SK-N-SH treated with all-trans-retinoic acid at 6 μM for 48 hours (cell line): ENCODE measurements at regions not wholly inside any gene's neighbourhood (a gene's known extent, or its start where the extent isn't known, plus 50 kb on each side); places are given as distances from the start of the nearest gene placed in this dataset.

Experiments
- ATAC-seq: fragments of 200-7000 bp; cut with Tn5 transposase; 3 replicates; pipeline ENCODE4 v1.9.1; 2020; ENCODE audit warnings: mild to moderate bottlenecking, moderate library complexity
- ARNTL ChIP-seq: fragments of 450-650 bp; formaldehyde crosslinking; IDR thresholded peaks from 2 replicates; pipeline ENCODE4 v1.5.0; 2020; ENCODE audit warnings: low read depth, mild to moderate bottlenecking, moderate library complexity, borderline replicate concordance
- BACH2 ChIP-seq: fragments of 250-450 bp; sonication (Bioruptor Pico); IDR thresholded peaks from 2 replicates; pipeline ENCODE4 v1.9.0; 2021; ENCODE audit warnings: mild to moderate bottlenecking, borderline replicate concordance
- CSDC2 ChIP-seq: fragments of 250-450 bp; sonication (Bioruptor Pico); IDR thresholded peaks from 2 replicates; pipeline ENCODE4 v1.5.0; 2020; ENCODE audit warnings: mild to moderate bottlenecking, moderate library complexity
- CSRNP3 ChIP-seq: fragments of 250-450 bp; sonication (Bioruptor Pico); IDR thresholded peaks from 2 replicates; pipeline ENCODE4 v1.5.1; 2021; ENCODE audit warnings: mild to moderate bottlenecking, moderate library complexity
- ESRRG ChIP-seq: fragments of 250-450 bp; sonication (Bioruptor Pico); IDR thresholded peaks from 2 replicates; pipeline ENCODE4 v1.6.1; 2021; ENCODE audit warnings: mild to moderate bottlenecking
- GLIS3 ChIP-seq: fragments of 250-450 bp; sonication (Bioruptor Pico); IDR thresholded peaks from 2 replicates; pipeline ENCODE4 v1.5.0; 2020; ENCODE audit warnings: mild to moderate bottlenecking, moderate library complexity
- ISL1 ChIP-seq: fragments of 250-450 bp; sonication (Bioruptor Pico); IDR thresholded peaks from 2 replicates; pipeline ENCODE4 v2.1.2; 2022; ENCODE audit warnings: mild to moderate bottlenecking, moderate library complexity
- OSR1 ChIP-seq: fragments of 250-450 bp; sonication (Bioruptor Pico); IDR thresholded peaks from 2 replicates; pipeline ENCODE4 v1.8.0; 2022; ENCODE audit warnings: moderate library complexity, mild to moderate bottlenecking, inconsistent platforms
- PATZ1 ChIP-seq: fragments of 250-450 bp; sonication (Bioruptor Pico); IDR thresholded peaks from 2 replicates; pipeline ENCODE4 v1.8.0; 2020; ENCODE audit warnings: mild to moderate bottlenecking, moderate library complexity, borderline replicate concordance
- POU6F1 ChIP-seq: fragments of 250-450 bp; sonication (Bioruptor Pico); IDR thresholded peaks from 2 replicates; pipeline ENCODE4 v1.8.0; 2021; ENCODE audit warnings: low read depth, mild to moderate bottlenecking, moderate library complexity, borderline replicate concordance
- PPARA ChIP-seq: fragments of 250-450 bp; sonication (Bioruptor Pico); IDR thresholded peaks from 2 replicates; pipeline ENCODE4 v1.5.0; 2020; ENCODE audit warnings: mild to moderate bottlenecking, borderline replicate concordance
- RARB ChIP-seq: fragments of 250-450 bp; sonication (Bioruptor Pico); IDR thresholded peaks from 2 replicates; pipeline ENCODE4 v1.8.0; 2021; ENCODE audit warnings: mild to moderate bottlenecking, moderate library complexity
- SNAI2 ChIP-seq: fragments of 250-450 bp; sonication (Bioruptor Pico); IDR thresholded peaks from 2 replicates; pipeline ENCODE4 v1.5.0; 2020; ENCODE audit warnings: mild to moderate bottlenecking, moderate library complexity
- TCF4 ChIP-seq: fragments of 250-450 bp; sonication (Bioruptor Pico); IDR thresholded peaks from 2 replicates; pipeline ENCODE4 v1.8.0; 2021; ENCODE audit warnings: mild to moderate bottlenecking, moderate library complexity, borderline replicate concordance
- TOX ChIP-seq: fragments of 250-450 bp; sonication (Bioruptor Pico); IDR thresholded peaks from 2 replicates; pipeline ENCODE4 v1.8.0; 2021; ENCODE audit warnings: mild to moderate bottlenecking, moderate library complexity, borderline replicate concordance
- TSHZ2 ChIP-seq: fragments of 250-450 bp; sonication (Bioruptor Pico); IDR thresholded peaks from 2 replicates; pipeline ENCODE4 v1.5.0; 2020; ENCODE audit warnings: mild to moderate bottlenecking, moderate library complexity
- ZC3H10 ChIP-seq: fragments of 250-450 bp; sonication (Bioruptor Pico); IDR thresholded peaks from 2 replicates; pipeline ENCODE4 v1.5.1; 2021; ENCODE audit warnings: mild to moderate bottlenecking, moderate library complexity
- ZFP3 ChIP-seq: fragments of 250-450 bp; sonication (Bioruptor Pico); IDR thresholded peaks from 2 replicates; pipeline ENCODE4 v1.5.0; 2020; ENCODE audit warnings: mild to moderate bottlenecking, moderate library complexity
- ZFP30 ChIP-seq: fragments of 450-650 bp; formaldehyde crosslinking; IDR thresholded peaks from 2 replicates; pipeline ENCODE4 v1.5.0; 2022; ENCODE audit warnings: mild to moderate bottlenecking, moderate library complexity
- ZNF565 ChIP-seq: fragments of 450-650 bp; formaldehyde crosslinking; conservative IDR thresholded peaks from 2 replicates; pipeline ENCODE4 v1.5.0; 2020; ENCODE audit warnings: low read depth, mild to moderate bottlenecking, moderate library complexity
- ZNF70 ChIP-seq: fragments of 450-650 bp; formaldehyde crosslinking; IDR thresholded peaks from 2 replicates; pipeline ENCODE4 v1.5.0; 2020; ENCODE audit warnings: mild to moderate bottlenecking, moderate library complexity
- ZNF8 ChIP-seq: fragments of 450-650 bp; formaldehyde crosslinking; IDR thresholded peaks from 2 replicates; pipeline ENCODE4 v1.5.0; 2020; ENCODE audit warnings: mild to moderate bottlenecking, moderate library complexity
- TF ChIP-seq, protein P1 (sequence below): fragments of 250-450 bp; sonication (Bioruptor Pico); IDR thresholded peaks from 2 replicates; pipeline ENCODE4 v1.5.1; 2020; ENCODE audit warnings: low read depth, mild to moderate bottlenecking, moderate library complexity

GRCh38 chr15:81752974-81753373 is 292.8 kb downstream of the MEX3B start:
- ATAC-seq: peak; percentile 67; the same call in 2 of the 3 replicates
- no peak for TF ChIP-seq TOX (CRISPR knock-in tag)
- peak; percentile 92 for TF ChIP-seq ZNF70 (CRISPR knock-in tag)
- TF ChIP-seq ESRRG: no peak
- no peak for TF ChIP-seq ZFP3
- TF ChIP-seq PPARA (CRISPR knock-in tag): no peak
- TF ChIP-seq, protein P1, sequence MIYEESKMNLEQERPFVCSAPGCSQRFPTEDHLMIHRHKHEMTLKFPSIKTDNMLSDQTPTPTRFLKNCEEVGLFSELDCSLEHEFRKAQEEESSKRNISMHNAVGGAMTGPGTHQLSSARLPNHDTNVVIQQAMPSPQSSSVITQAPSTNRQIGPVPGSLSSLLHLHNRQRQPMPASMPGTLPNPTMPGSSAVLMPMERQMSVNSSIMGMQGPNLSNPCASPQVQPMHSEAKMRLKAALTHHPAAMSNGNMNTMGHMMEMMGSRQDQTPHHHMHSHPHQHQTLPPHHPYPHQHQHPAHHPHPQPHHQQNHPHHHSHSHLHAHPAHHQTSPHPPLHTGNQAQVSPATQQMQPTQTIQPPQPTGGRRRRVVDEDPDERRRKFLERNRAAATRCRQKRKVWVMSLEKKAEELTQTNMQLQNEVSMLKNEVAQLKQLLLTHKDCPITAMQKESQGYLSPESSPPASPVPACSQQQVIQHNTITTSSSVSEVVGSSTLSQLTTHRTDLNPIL (CRISPR knock-in tag): no peak
- no peak for TF ChIP-seq CSRNP3

GRCh38 chr15:81752546-81752942 is 293.3 kb downstream of the MEX3B start:
- no peak for TF ChIP-seq ZC3H10 (CRISPR knock-in tag)
- TF ChIP-seq, protein P1 (CRISPR knock-in tag): 0 out of 2 replicates have a peak, but pooled peaks have one; percentile 13
- no peak for TF ChIP-seq ZFP3
- 0 out of 2 replicates have a peak, but pooled peaks have one; percentile 37 for TF ChIP-seq GLIS3
- no peak for TF ChIP-seq ARNTL (CRISPR knock-in tag)
- TF ChIP-seq CSRNP3: no peak; the same call in 1 of the 2 replicates
- no peak for TF ChIP-seq CSDC2 (CRISPR knock-in tag)
- TF ChIP-seq ISL1: peak; percentile 66
- no peak for TF ChIP-seq ZNF70 (CRISPR knock-in tag)
- peak; percentile 36; the same call in 1 of the 2 replicates for TF ChIP-seq BACH2
- peak; percentile 42; the same call in 1 of the 2 replicates for TF ChIP-seq ZNF8 (CRISPR knock-in tag)
- peak; percentile 97 for TF ChIP-seq TSHZ2 (CRISPR knock-in tag)
- TF ChIP-seq TOX (CRISPR knock-in tag): no peak
- no peak for TF ChIP-seq RARB
- TF ChIP-seq POU6F1 (CRISPR knock-in tag): no peak; the same call in 1 of the 2 replicates
- peak; percentile 70; the same call in 1 of the 2 replicates for TF ChIP-seq ZNF565
- no peak for TF ChIP-seq PATZ1 (CRISPR knock-in tag)
- no peak for TF ChIP-seq OSR1 (CRISPR knock-in tag)
- TF ChIP-seq PPARA (CRISPR knock-in tag): no peak
- TF ChIP-seq ZFP30: peak; percentile 72
- peak; percentile 87 for TF ChIP-seq TCF4
- TF ChIP-seq SNAI2 (CRISPR knock-in tag): peak; percentile 67; the same call in 1 of the 2 replicates
- no peak for TF ChIP-seq ESRRG
- ATAC-seq: peak; percentile 56; the same call in 2 of the 3 replicates
